BLaER1 treated with 17β-estradiol and CSF1 and Interleukin-3, amounts not matched to agents 10 nM and 100 nM (cell line): ENCODE measurements at regions not wholly inside any gene's neighbourhood (a gene's known extent, or its start where the extent isn't known, plus 50 kb on each side); places are given as distances from the start of the nearest gene placed in this dataset.

Experiments used
- H3K27ac ChIP-seq, 11 experiments: shearing (Covaris generic); formaldehyde crosslinking; 2 replicates each; pipeline ENCODE4 v1.8.1; 2022
- H3K27me3 ChIP-seq, 11 experiments: shearing (Covaris generic); formaldehyde crosslinking; 2 replicates each; pipeline ENCODE4 v1.8.1; 2022
- H3K36me3 ChIP-seq, 11 experiments: shearing (Covaris generic); formaldehyde crosslinking; 2 replicates each; pipeline ENCODE4 v1.8.1; 2022
- H3K4me1 ChIP-seq, 10 experiments: shearing (Covaris generic); formaldehyde crosslinking; 2 replicates each; pipeline ENCODE4 v1.8.1; 2022
- H3K4me2 ChIP-seq, 11 experiments: shearing (Covaris generic); formaldehyde crosslinking; 2 replicates each; pipeline ENCODE4 v1.8.1; 2022
- H3K4me3 ChIP-seq, 10 experiments: shearing (Covaris generic); formaldehyde crosslinking; 2 replicates each; pipeline ENCODE4 v1.8.1; 2022
- H3K9ac ChIP-seq, 11 experiments: shearing (Covaris generic); formaldehyde crosslinking; 2 replicates each; pipeline ENCODE4 v1.8.1; 2022
- H3K9me3 ChIP-seq, 11 experiments: shearing (Covaris generic); formaldehyde crosslinking; replicated peaks in 1 of 11; 2 replicates each; pipeline ENCODE4 v1.8.1; 2022
- H4K20me1 ChIP-seq, 11 experiments: shearing (Covaris generic); formaldehyde crosslinking; 2 replicates each; pipeline ENCODE4 v1.8.1; 2022
- Cebpa-rat ChIP-seq, 11 experiments: shearing (Covaris generic); IDR thresholded peaks; 2 replicates each; pipeline ENCODE4 v1.8.1; 2022

DNA sequence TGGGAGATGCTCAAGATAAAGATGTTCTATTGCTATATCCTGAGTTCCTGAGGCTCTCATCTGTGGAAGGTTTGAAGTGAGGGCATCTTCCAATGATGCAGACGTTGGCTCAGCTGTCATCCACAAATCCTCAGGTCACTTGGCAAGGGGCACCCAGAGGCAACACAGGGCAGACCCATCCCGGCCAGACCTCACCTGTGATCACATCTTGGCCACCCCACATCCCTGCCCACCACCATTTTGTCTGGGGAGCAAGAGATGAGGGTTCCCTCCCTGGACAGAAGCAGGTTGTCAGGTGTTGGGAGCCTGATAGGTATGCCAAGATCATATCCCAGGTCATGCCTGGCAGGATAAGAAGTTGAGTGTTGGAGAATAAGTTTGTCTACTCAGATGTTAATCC lies 918.2 kb upstream of the ZNF722 start:
- no peaks in the 10 kb centered on the region for H4K20me1 ChIP-seq
- H3K9me3 ChIP-seq = peaks cover 57 to 99% (median 97%) of the 10 kb centered on the region in 11 experiments
- H3K4me2 ChIP-seq = no peak overlapping the region
- H3K9ac ChIP-seq = no peak overlapping the region
- H3K27me3 ChIP-seq = no peaks in the 10 kb centered on the region
- no peaks in the 10 kb centered on the region for H3K36me3 ChIP-seq
- no peaks in the 10 kb centered on the region for H3K4me1 ChIP-seq
- no peak overlapping the region for H3K4me3 ChIP-seq
- no peak overlapping the region for H3K27ac ChIP-seq
- TF ChIP-seq Cebpa-rat (IDR thresholded peaks at IDR 0.05) = no peak

GRCh38 chr7:63080831-63081230 lies 917.8 kb upstream of the ZNF722 start:
- Histone ChIP-seq H3K4me2 (no peak overlapping the region), H3K9me3 (peaks cover 53 to 99% (median 96%) of the 10 kb centered on the region in 11 experiments), H3K27me3 (no peaks in the 10 kb centered on the region), H4K20me1 (no peaks in the 10 kb centered on the region), H3K4me1 (no peaks in the 10 kb centered on the region), H3K27ac (no peak overlapping the region), H3K9ac (no peak overlapping the region), H3K4me3 (no peak overlapping the region), H3K36me3 (no peaks in the 10 kb centered on the region)
- TF ChIP-seq Cebpa-rat (IDR thresholded peaks at IDR 0.05) = no peak

DNA sequence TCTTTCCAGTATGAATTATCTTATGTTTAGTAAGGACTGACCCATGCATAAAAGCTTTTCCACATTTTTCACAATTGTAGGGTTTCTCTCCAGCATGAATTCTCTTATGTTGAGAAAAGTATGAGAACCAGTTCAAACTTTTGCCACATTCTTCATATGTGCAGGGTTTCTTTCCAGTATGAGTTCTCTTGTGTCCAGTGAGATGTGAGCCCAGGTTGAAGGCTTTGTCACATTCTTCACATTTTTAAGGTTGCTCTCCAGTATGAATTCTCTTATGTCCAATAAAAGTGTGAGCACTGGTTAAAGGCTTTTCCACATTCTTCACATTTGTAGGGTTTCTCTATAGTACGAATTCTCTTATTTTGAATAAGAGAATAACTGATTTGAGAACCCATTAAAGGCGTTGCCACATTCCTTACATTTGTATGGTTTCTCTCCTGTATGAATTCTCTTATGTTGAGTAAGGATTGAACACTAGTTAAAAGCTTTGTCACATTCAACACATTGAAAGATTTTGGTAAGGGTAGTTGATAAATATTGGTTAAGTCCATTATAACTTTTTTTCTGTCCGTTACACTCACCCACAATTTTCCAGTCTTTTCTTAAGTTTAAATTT lies 911.0 kb upstream of the ZNF722 start:
- Histone ChIP-seq H3K9me3 (peaks cover 0 to 100% (median 92%) of the 10 kb centered on the region in 11 experiments; a peak in 21 of 22 replicates), H4K20me1 (no peaks in the 10 kb centered on the region), H3K4me3 (peak overlapping the region in 3 of 10 experiments; percentile 5; a peak in 1 of 20 replicates), H3K27me3 (no peaks in the 10 kb centered on the region), H3K27ac (no peak overlapping the region), H3K36me3 (no peaks in the 10 kb centered on the region), H3K9ac (no peak overlapping the region), H3K4me1 (no peaks in the 10 kb centered on the region), H3K4me2 (no peak overlapping the region)
- no peak for TF ChIP-seq Cebpa-rat (IDR thresholded peaks at IDR 0.05)

DNA sequence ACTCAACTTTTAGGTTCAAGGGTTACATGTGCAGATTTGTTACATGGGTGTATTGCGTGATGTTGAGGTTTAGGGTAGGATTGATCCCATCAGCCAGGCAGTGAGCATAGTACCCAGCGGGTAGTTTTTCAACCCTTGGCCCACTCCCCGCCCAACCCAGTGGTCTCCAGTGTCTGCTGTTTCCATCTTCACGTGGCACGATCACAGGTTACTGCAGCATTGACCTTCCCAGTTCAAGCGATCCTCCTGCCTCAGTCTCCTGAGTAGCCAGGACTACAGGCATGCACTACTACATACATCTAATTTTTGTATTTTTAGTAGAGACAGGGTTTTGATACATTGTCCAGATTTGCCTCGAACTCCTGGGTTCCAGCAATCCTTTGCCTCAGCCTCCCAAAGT lies 905.7 kb upstream of the ZNF722 start:
- Histone ChIP-seq H3K27me3 (no peaks in the 10 kb centered on the region), H3K4me2 (no peak overlapping the region), H3K36me3 (no peaks in the 10 kb centered on the region), H4K20me1 (no peaks in the 10 kb centered on the region), H3K4me1 (no peaks in the 10 kb centered on the region), H3K9ac (no peak overlapping the region), H3K9me3 (peaks cover 0 to 54% (median 45%) of the 10 kb centered on the region in 11 experiments; a peak in 21 of 22 replicates), H3K4me3 (no peak overlapping the region), H3K27ac (no peak overlapping the region)
- no peak for TF ChIP-seq Cebpa-rat (IDR thresholded peaks at IDR 0.05)

GRCh38 chr7:63093481-63093880 lies 905.2 kb upstream of the ZNF722 start:
- H3K9me3 ChIP-seq = peaks cover 0 to 50% (median 43%) of the 10 kb centered on the region in 11 experiments; a peak in 21 of 22 replicates

GRCh38 chr7:63096141-63096540 lies 902.5 kb upstream of the ZNF722 start:
- TF ChIP-seq Cebpa-rat (IDR thresholded peaks at IDR 0.05) = no peak
- H3K9me3 ChIP-seq = peaks cover 18 to 43% (median 31%) of the 10 kb centered on the region in 11 experiments; a peak in 21 of 22 replicates
- no peak overlapping the region for H3K9ac ChIP-seq
- no peaks in the 10 kb centered on the region for H3K4me1 ChIP-seq
- no peaks in the 10 kb centered on the region for H4K20me1 ChIP-seq
- no peak overlapping the region for H3K27ac ChIP-seq
- H3K27me3 ChIP-seq = no peaks in the 10 kb centered on the region
- no peak overlapping the region for H3K4me2 ChIP-seq
- H3K4me3 ChIP-seq = no peak overlapping the region
- no peaks in the 10 kb centered on the region for H3K36me3 ChIP-seq

More at GRCh38 chr7:63093481-63093880, 905.2 kb upstream of the ZNF722 start:
- Histone ChIP-seq H3K4me1 (no peaks in the 10 kb centered on the region), H3K27ac (no peak overlapping the region), H3K9ac (no peak overlapping the region), H4K20me1 (no peaks in the 10 kb centered on the region), H3K4me3 (no peak overlapping the region), H3K4me2 (no peak overlapping the region), H3K27me3 (no peaks in the 10 kb centered on the region), H3K36me3 (no peaks in the 10 kb centered on the region)
- TF ChIP-seq Cebpa-rat (IDR thresholded peaks at IDR 0.05) = no peak

DNA sequence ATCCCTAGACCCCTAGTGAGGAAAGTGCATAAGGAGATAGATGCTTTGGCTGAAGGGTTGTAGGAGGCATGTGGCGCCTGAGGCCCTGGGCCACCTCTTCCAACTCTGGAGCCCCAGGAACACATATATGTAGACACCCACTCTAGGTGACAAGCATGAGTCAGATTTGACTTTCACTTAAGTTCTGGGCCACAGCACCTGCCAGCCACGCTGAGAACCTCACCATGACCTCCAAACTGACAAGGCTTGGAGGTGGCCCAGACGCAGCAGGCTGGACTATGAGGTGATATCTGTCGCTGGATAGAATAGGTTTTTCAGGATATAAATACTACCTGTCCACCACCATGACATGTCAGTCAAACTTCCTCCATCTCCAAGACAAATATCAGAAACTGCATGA lies 894.0 kb upstream of the ZNF722 start:
- no peak for TF ChIP-seq Cebpa-rat (IDR thresholded peaks at IDR 0.05)
- no peak overlapping the region for H3K27ac ChIP-seq
- peaks cover 36 to 87% (median 65%) of the 10 kb centered on the region in 11 experiments; a peak in 21 of 22 replicates for H3K9me3 ChIP-seq
- H3K4me2 ChIP-seq = no peak overlapping the region
- no peak overlapping the region for H3K4me3 ChIP-seq
- H3K36me3 ChIP-seq = no peaks in the 10 kb centered on the region
- no peaks in the 10 kb centered on the region for H4K20me1 ChIP-seq
- no peaks in the 10 kb centered on the region for H3K4me1 ChIP-seq
- H3K9ac ChIP-seq = no peak overlapping the region
- H3K27me3 ChIP-seq = no peaks in the 10 kb centered on the region

- TF ChIP-seq Cebpa-rat (IDR thresholded peaks at IDR 0.05) = no peak
- H3K4me1 ChIP-seq = no peaks in the 10 kb centered on the region
- no peak overlapping the region for H3K9ac ChIP-seq
- H3K27me3 ChIP-seq = no peaks in the 10 kb centered on the region
- no peak overlapping the region for H3K4me2 ChIP-seq
- H3K9me3 ChIP-seq = peaks cover 28 to 83% (median 56%) of the 10 kb centered on the region in 11 experiments; a peak in 21 of 22 replicates
- H4K20me1 ChIP-seq = no peaks in the 10 kb centered on the region
- H3K27ac ChIP-seq = no peak overlapping the region
- no peak overlapping the region for H3K4me3 ChIP-seq
- no peaks in the 10 kb centered on the region for H3K36me3 ChIP-seq
These were observed 892.7 kb upstream of the ZNF722 start for GRCh38 chr7:63105978-63106377.

GRCh38 chr7:63106506-63107388 lies 891.9 kb upstream of the ZNF722 start:
- no peak overlapping the region for H3K4me2 ChIP-seq
- H3K9ac ChIP-seq = no peak overlapping the region
- no peak overlapping the region for H3K27ac ChIP-seq
- H3K4me1 ChIP-seq = no peaks in the 10 kb centered on the region
- no peaks in the 10 kb centered on the region for H4K20me1 ChIP-seq
- no peak for TF ChIP-seq Cebpa-rat (IDR thresholded peaks at IDR 0.05)
- H3K36me3 ChIP-seq = no peaks in the 10 kb centered on the region
- no peaks in the 10 kb centered on the region for H3K27me3 ChIP-seq
- H3K9me3 ChIP-seq = peaks cover 33 to 87% (median 63%) of the 10 kb centered on the region in 11 experiments
- no peak overlapping the region for H3K4me3 ChIP-seq
